Hypothalamus (tissue), 51 donors: ENCODE measurements at regions not wholly inside any gene's neighbourhood (a gene's known extent, or its start where the extent isn't known, plus 50 kb on each side); places are given as distances from the start of the nearest gene placed in this dataset.
"Not testable (repeated sequence)": the region's sequence is repeated elsewhere in the genome, so short reads cannot be mapped to it uniquely, and the experiment has no call there.

ENCODE experiments used
- DNase-seq, 51 donors: peaks; one replicate each; lab custom pipeline; 2025; lab: John Stamatoyannopoulos, UW

DNA sequence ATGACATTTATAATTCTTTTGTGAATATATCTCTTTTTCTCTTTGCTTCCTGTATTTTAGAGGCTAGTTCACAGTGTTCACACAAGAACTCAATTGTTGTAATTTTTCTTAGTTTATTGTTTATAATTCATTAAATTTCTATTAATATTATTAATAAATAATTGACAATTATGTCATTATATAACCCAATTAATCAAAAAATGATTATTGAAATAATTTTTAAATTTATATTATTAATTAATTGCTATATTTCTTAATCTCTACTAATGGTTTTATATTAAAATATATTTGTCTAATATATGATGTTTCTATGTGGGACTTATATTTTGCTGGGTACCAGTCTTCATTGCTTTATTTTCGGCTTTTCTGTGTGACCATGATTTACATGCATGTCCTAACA, 618.4 kb downstream of the CDH9 start:
- no peak for DNase-seq

DNA sequence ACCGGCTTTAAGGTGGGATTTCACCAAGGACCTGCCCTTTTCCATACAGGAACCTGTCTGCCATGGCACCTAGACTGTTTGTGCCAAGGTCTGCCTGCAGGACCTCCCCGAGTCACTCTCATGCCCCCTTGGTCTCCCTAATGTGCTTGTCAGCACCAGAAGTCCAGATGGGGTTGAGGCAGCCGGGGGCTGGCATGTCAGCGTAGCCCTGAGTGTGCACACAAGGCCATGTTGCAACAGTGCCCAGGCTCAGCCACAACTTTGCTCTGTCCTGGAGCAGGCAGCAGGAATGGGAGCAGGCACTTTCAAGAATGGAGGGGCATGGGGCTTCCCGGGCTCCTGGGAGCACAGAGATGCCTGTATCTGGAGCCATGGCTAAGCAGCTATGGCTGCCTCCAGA, 621.5 kb downstream of the CDH9 start:
- DNase-seq: peak in 1 of 51 donors; percentile 1

DNA sequence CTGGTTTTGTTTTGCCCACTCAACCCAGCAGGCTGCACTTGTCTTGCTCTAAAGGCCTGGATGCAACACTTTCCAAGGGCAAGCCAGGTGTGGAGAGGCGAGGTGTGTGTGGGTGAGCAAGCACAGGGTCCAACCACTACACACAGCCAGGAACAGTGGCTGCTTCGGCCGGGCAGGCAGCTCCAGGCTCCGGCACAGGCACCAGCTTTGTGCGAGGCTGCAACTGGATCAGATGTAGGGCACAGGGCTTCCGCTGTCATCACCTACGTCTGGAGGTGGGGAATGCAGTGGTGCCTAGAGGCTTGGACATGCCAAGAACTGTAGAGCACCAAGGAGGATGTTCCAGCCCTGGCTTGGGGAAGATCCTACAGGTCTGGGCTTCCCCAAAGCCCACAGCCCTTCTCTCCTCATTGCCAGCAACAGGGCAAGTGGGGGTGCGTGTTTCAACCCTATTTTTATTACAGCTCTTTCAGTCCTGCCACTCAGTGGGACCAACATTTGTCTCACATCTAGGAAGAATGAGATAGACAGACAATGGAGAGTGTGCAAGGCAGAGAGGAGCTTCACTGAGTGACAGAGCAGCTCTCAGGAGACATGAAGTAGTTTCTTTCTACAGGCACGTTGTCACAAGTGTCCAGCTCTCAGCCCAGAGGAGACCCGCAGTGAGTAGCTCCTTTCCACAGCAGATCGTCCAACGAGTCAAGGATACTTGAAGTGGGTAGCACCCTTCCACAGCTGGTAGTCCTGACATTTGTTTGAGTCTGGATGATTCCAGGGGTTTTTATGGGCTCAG, 622.2 kb downstream of the CDH9 start:
- no peak for DNase-seq

DNA sequence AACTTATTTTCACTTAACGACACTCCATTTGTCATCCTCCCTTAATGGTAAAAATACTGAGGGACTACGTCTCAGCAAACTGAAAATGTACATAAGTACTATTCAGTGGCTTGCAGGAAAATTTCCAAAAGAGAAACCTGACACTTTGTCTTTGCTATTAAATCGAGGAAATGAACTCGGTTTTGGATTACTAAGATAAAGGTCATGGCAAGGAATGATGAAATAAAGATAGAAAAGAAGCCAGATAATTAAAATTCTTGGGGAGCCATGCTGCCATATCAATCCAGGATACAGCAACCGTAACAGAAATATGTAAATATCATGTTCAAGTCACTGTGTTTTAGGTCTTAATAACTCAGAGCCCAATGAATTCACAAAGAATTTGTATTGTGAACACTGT, 647.8 kb downstream of the CDH9 start:
- DNase-seq: no peak

DNA sequence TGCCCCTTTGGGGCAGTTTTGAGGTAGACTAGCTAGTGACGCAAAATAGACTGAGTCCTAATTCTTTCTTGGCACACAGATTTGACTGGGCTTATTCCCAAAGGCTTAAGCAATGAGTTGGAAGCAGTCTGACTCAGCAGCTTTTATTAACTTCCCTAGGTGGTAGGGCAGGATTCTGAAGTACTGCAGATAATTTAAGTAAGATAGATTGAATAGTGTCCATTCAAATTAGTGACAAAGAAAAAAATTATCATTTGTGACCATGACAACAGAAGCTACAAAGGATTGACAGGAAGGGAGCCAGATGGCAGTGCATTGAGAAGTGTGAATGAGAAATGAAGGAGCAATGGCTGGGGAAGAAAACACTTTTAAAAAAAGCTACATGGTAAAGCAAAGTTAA, 649.4 kb downstream of the CDH9 start:
- DNase-seq: peak in 5 of 51 donors; percentile 3 to 21 (median 5)

DNA sequence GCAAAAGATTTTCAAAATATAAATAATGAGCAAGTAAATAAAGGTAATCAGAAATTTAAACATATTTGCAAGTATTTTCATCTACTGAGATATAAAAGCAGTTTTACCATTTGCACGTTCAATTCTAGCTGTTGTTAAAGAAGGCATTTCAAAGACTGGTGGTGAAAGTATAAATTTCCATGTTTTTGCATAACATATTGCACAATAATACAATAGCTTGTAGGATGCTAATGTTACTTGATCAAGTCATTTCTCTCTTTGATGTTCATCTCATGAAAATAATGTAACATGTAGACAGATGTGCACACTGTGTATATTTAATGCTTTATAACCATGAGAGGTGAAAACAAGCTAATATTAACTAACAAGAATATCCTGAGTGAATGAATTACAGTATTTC, 651.9 kb downstream of the CDH9 start:
- no peak for DNase-seq

DNA sequence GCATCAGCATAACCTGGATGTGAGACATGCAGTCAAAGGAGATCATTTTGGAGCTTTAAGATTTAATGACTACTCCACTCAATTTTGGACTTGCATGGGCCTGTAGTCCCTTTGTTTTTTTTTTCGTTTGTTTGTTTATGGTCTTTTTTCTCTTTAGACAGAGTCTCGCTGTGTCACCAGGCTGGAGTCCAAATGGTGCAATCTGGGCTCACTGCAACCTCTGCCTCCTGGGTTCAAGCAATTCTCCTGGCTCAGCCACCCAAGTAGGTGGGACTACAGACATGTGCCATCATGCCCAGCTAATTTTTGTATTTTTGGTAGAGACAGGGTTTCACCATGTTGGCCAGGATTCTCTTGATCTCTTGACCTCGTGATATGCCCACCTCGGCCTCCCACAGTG, 673.8 kb downstream of the CDH9 start:
- DNase-seq: not testable (repeated sequence)

DNA sequence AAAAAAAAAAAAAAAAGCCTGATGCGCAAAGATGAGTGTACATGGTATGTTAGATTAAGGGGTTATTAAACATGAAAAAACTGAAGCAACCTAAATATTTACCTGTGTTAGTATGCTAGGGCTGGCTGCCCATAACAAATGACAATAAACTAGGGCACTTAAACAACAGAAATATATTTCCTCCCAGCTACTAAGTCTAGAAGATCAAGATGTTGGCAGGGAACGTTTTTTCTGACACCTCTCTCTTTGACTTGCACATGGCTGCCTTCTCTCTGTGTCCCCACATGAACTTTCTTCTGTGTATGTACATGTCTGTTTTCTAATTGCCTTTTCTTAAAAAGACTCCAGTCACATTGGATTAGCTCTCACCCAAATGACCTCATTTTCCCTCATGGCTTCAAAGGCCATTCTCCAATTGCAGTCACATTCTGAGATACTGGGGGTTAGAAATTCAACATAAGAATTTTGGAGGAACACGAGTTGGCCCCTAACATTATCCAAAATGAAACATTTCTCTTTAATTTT, 694.5 kb downstream of the CDH9 start:
- no peak for DNase-seq

DNA sequence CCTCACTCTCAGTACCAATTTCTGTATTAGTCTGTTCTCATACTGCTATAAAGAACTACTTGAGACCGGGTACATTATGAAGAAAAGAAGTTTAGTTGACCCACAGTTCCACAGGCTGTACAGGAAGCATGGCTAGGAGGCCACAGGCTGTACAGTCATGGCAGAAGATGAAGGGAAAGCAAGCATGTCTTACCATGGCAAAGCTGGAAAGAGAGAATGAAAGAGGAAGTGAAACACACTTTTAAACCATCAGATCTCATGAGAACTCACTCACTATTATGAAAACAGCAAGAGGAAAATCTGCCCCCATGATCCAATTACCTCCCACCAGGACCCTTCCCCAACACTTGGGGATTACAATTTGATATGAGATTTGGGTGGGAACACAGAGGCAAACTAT, 698.8 kb downstream of the CDH9 start:
- no peak for DNase-seq

DNA sequence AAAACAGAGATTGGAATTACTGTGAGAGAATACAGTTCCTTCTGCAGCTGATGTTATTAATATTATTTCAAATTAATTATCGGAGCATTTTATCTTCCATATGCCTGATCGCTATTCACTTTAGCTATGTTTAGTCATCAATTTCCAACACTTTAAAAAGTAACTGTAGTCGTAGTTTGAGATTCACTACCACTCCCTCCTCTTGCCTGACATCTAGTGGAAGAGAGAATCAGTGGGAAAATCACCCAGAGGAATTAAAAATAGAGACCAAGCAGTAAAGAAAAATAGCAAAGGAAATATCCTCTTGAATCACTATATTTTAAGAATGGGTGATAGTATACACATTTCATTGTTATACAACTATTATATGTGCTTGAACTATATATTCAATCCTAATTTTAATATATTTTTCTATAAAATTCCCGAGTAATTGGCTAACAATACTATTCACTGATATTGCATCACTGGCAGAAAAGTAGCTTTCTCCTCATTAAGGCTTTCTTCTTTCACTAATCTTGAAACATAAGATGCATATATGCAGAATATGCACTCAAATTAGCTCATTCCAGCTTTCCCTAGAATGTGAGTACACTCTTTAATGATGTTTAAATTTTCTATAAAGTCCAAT, 708.7 kb downstream of the CDH9 start:
- DNase-seq: peak in 1 of 51 donors; percentile 4

DNA sequence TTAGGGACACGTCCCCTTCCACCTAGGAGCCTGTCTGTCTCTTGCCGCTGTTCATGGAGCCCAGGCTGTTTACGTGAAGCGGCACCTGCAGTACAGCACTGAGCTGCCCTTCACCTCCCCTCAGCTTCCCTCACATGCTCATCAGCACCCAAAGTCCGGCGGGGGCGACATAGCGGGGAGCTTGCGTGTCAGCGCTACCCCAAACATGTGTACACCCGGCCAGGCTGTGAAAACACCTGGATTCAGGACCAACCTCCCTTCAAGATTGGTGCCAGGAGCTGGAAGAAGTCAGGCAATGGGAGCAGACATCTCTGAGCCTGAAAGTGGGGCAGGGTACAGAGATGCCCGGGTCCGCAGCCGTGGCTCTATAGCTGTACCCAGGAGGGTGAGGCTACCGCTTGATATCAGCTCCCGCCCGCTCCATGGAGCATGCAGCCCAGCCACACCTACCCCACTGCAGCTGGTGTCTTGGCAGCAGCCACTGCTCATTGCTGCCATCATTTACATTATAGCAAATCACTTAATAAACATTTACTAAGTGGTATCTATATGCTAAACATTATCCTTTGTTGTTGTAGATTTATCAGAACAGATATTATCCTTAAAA, 712.1 kb downstream of the CDH9 start:
- DNase-seq: no peak

DNA sequence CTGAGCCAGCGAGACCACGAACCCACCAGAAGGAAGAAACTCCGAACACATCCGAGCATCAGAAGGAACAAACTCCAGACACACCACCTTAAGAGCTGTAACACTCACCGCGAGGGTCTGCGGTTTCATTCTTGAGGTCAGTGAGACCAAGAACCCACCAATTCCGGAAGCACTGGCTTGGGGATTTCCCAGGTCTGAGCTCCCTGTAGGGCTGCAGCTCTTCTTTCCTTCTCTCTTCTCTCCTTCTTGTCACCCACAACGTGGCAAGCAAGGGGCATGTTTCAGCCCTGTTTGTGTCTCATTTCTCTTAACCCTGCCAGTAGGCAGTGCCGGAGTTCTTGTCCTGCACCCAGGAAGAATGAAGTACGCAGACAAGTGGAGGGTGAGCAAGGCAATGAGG, 713.0 kb downstream of the CDH9 start:
- not testable (repeated sequence) for DNase-seq

DNA sequence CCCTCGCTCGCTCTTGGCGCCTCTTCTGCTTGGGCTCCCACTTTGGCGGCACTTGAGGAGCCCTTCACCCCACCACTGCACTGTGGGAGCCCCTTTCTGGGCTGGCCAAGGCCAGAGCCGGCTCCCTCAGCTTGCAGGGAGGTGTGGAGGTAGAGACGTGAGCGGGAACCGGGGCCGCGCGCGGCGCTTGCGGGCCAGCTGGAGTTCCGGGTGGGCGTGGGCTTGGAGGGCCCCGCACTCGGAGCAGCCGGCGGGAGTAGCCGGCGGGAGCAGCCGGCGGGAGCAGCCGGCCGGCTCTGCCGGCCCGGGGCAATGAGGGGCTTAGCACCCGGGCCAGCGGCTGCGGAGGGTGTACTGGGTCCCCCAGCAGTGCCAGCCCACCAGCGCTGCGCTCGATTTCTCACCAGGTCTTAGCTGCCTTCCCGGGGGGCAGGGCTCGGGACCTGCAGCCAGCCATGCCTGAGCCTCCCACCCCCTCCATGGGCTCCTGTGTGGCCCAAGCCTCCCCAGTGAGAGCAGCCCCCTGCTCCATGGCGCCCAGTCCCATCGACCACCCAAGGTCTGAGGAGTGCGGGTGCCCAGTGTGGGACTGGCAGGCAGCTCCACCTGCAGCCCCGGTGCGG, 714.0 kb downstream of the CDH9 start:
- not testable (repeated sequence) for DNase-seq

DNA sequence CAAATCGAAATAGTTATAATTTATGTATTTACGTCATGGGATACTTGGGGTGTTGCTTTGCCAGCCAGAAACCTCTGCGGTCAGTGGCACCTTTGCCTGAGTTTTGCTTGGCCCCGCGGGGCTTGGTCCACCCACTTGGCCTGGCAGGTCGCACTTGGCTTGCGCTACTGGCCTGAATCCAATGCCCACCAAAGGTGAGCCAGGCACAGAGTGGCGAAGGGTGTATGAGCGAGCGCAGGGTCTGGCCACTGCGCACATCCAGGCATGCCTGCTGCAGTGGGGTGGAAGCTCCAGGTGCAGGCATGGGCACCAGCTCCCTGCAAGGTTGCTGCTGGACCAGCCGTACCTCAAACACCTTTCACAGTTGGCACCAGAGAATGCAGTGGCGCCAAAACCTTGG, 714.6 kb downstream of the CDH9 start:
- no peak for DNase-seq

DNA sequence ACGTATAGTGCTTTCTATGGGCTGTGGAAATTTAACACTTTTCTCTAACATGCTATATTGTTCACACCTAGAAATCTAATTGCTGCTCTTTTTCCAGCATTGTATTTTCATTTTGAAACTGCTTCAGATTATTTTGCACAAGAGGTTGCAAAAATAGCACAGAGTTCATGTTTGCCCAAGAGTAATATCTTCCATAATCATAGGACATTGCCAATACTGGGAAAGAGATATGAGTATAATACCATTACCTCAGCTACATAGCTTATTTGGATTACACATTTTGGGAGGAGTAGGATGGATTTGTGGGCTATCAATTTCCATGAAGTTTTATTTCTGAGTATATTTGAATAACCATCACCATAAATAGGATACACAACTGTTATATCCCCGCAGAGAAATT, 717.1 kb downstream of the CDH9 start:
- no peak for DNase-seq

DNA sequence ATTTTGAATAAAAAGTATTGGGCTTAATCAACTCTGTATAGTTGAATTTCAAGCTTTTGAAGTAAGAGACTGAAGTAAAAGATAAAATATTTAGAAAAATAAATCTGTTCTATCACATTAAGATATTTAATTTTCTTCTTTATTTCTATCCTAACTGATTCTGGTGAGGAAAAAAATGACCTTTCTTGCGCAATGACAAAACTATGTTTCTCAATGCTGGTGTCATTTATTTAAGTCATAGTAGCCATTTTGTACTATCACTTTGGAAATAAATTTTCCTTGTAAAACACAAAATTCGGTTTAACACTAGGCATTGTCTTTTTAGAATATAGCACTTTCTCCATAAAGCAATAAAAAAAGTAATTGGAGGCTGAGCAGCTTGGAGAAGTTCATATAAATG, 728.0 kb downstream of the CDH9 start:
- DNase-seq: no peak

DNA sequence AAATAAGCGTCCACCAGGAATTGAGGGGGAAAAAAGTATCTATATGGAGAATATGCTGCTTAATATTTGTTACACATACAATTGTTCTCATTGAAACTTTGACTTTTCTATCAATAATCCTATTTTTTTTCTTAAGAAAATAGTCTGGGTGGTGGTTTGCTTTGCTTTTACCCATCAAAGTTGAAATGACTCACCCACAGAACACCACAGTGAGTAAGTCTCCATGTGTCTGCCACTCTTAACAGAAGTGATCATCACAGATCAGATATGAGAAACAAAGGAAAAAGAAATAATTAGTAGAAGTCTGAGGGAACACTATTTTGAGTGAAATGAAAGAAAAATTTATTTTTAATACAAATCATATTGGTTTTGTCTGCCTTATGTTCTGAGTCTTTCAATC, 742.8 kb downstream of the CDH9 start:
- DNase-seq: no peak

DNA sequence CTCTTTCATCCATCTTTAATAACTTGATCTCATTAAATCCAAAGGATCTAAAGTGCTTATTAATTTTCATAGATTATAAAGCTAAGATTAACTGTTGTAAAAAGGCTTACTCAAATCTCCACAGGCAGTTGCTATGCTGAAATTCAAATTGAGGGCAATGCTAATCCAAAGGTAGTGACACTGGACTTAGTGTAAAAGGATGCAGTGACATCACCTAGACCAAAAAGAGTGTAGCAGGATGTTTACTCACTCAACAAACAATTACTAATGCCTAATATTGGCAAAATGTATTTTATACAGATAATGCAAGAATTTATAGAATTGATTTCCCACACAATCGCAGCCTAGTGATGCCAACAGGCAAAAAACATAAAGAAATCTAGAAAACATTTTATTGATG, 756.2 kb downstream of the CDH9 start:
- DNase-seq: no peak

DNA sequence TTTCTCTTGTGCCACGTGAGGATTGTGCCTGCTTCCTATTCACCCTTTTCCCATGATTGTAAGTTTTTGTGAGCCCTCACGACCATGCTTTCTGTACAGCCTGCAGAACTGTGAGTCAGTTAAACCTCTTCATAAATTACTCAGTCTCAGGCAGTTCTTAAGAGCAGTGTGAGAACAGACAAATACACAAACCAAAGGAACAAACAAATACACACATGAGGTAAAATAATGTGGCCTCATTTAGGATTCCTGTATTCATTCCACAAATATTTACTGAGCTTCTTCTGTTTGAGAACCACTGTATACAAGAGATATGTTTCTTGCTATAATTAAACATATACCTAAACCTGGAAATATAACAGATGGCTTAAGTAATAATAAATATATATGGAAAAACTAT, 760.3 kb downstream of the CDH9 start:
- no peak for DNase-seq

DNA sequence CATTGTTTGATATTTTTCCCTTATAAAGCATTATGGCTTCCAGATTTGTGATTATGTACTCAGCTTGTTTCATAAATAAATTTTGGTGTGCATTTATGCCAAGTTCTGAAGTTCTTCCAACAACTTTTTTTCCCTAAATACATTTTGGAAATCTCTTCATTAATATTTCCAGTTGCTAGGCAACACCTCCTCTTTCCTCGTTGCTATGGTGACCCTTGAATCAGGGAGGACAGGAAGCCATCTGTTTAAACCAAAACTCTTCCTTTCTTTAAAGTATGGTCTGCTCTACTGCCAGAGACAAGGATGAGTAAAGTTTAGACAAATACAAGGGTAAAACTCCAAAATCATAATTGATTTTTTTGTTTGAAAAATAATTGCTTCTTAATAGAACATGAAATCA, 779.3 kb downstream of the CDH9 start:
- peak in 1 of 51 donors; percentile 35 for DNase-seq

DNA sequence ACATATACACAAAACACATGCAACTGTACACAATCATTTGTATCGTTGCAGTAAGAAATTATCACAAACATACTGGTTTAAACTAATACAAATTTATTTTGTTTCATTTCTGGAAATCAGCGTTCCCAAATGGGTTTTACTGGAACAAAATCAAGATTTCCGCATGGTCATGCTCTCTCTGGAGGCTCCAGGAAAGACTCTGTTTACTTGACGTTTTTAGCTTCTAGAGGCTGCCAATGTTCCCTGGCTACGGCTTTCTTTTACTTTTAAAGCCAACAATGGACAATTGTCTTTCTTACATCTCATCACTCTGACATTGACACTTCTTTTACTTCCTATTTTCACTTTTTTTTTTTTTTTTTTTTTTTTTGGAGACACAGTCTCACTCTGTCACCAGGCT, 793.1 kb downstream of the CDH9 start:
- no peak for DNase-seq
